IPS-20b (cell line): ENCODE measurements at regions not wholly inside any gene's neighbourhood (a gene's known extent, or its start where the extent isn't known, plus 50 kb on each side); places are given as distances from the start of the nearest gene placed in this dataset.
A peak's percentile ranks its signal among the peaks of the same experiment; 100 is the strongest.

Experiments used
- H3K27ac ChIP-seq: one replicate; pipeline ENCODE4 v1.5.1; 2013; ENCODE audit warnings: low read length
- H3K27me3 ChIP-seq: 2 replicates; pipeline ENCODE4 v1.6.1; 2013; ENCODE audit warnings: mild to moderate bottlenecking, low read length, inconsistent platforms; ENCODE audit not compliant: insufficient read depth
- H3K36me3 ChIP-seq: 2 replicates; pipeline ENCODE4 v1.6.1; 2013; ENCODE audit warnings: low read depth, mild to moderate bottlenecking, inconsistent platforms, low read length, moderate library complexity; ENCODE audit not compliant: insufficient read depth
- H3K4me1 ChIP-seq: 2 replicates; pipeline ENCODE4 v1.6.1; 2013; ENCODE audit warnings: mild to moderate bottlenecking, control low read depth, inconsistent platforms, low read length, moderate library complexity; ENCODE audit not compliant: insufficient read depth
- H3K4me3 ChIP-seq: 2 replicates; pipeline ENCODE4 v1.5.1; 2013; ENCODE audit warnings: mild to moderate bottlenecking, low read length, inconsistent platforms
- H3K9ac ChIP-seq: 2 replicates; pipeline ENCODE4 v1.6.1; 2013; ENCODE audit warnings: low read depth, mild to moderate bottlenecking, inconsistent platforms, low read length, moderate library complexity
- H3K9me3 ChIP-seq: 2 replicates; pipeline ENCODE4 v1.6.1; 2013; ENCODE audit warnings: mild to moderate bottlenecking, low read depth, low read length, inconsistent platforms; ENCODE audit not compliant: insufficient read depth

DNA sequence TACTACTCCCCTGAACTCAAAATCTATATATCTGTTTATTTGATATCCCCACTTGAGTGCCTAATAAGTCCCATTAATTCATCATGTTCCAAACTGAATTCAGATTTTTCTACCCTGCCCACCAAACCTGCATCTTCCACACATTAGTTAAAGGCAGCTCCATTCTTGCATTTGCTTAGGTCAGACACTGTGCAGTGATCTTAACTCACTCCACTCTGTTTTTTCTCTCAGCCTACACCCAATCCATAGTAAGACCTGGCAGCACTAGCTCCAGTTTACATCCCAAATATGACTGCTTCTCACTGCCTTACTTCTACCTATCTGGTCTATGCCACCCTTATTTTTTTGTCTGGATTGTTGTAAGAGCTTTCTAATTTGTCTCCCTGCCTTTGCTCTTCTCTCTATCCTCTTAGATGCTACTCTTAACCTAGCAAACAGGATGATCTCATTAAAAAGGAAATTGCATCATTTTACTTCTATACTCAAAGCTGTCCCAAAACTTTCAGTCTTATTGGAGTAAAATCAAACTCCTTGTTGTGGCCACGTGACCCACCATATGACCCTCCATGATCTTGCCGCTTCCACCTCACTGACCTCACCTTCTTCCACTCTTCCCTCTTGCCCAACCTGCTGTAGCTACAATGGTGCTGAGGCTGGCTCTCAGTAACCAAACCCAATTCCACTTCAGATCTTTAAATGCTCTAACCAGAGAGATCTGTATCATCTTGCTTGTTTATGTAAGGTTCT lies 274.9 kb upstream of the FANCL start:
- H3K27ac ChIP-seq, result no peak overlapping the region
- no peak overlapping the region for H3K4me3 ChIP-seq
- no peaks in the 10 kb centered on the region for H3K36me3 ChIP-seq

DNA sequence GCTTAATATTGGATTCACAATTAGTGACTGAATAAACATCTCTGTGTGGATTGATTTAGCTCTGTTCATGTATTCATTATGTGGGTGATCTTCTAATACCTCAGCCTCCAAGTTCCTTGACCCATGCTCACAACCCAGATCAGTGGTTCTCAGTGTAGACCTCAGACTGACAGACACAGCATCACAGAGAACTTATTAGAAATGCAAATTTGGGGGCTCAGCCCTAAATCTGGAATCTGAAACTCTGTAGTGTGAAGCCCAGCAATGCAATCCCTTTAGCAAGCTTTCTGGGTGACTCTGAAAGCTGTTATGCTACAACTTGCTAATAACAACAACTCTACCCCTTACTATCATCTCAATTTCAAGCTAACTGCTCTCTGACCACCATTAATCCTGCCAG lies 273.1 kb upstream of the FANCL start:
- Histone ChIP-seq H3K9me3 (no peaks in the 10 kb centered on the region), H3K27ac (no peak overlapping the region), H3K4me3 (no peak overlapping the region), H3K9ac (no peak overlapping the region), H3K36me3 (no peaks in the 10 kb centered on the region), H3K4me1 (peaks cover 22% of the 10 kb centered on the region; the same call in 1 of the 2 replicates), H3K27me3 (no peaks in the 10 kb centered on the region)

More for the DNA sequence above, 274.9 kb upstream of the FANCL start:
- H3K27me3 ChIP-seq, result no peaks in the 10 kb centered on the region
- H3K9ac ChIP-seq, result no peak overlapping the region
- peaks cover 34% of the 10 kb centered on the region; the same call in 1 of the 2 replicates for H3K4me1 ChIP-seq
- H3K9me3 ChIP-seq, result no peaks in the 10 kb centered on the region

DNA sequence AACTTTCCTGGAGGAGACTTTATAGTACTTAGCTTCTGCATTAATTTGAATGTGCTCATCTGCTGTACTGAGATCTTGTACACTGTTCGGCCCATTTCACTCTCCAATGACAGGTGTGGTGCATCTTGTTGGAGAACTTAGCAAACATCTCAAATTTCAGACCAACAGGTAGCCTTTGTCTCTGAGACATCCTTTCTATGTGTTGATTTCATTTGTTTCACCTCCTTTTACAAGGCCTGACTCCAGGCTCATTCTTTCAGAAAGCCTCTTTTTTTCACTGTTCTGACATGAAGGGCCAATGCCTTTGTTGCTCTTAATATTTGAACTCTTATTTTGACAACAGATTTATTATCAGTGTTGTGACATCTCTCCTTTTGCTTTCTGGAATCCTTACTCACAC lies 271.8 kb upstream of the FANCL start:
- H3K9ac ChIP-seq, result no peak overlapping the region
- peaks cover 25% of the 10 kb centered on the region; the same call in 1 of the 2 replicates for H3K4me1 ChIP-seq
- H3K36me3 ChIP-seq, result no peaks in the 10 kb centered on the region
- H3K27ac ChIP-seq, result no peak overlapping the region
- H3K27me3 ChIP-seq, result no peaks in the 10 kb centered on the region
- H3K4me3 ChIP-seq, result no peak overlapping the region
- H3K9me3 ChIP-seq, result no peaks in the 10 kb centered on the region

- H3K9ac ChIP-seq, result no peak overlapping the region
- peaks cover 8% of the 10 kb centered on the region; the same call in 1 of the 2 replicates for H3K4me1 ChIP-seq
- H3K36me3 ChIP-seq, result no peaks in the 10 kb centered on the region
- H3K4me3 ChIP-seq, result no peak overlapping the region
- no peak overlapping the region for H3K27ac ChIP-seq
- no peaks in the 10 kb centered on the region for H3K27me3 ChIP-seq
- H3K9me3 ChIP-seq, result no peaks in the 10 kb centered on the region
Measured at GRCh38 chr2:58508006-58508405, 266.9 kb upstream of the FANCL start.

GRCh38 chr2:58503918-58504317 lies 262.8 kb upstream of the FANCL start:
- Histone ChIP-seq H3K9me3 (no peaks in the 10 kb centered on the region), H3K4me3 (no peak overlapping the region), H3K27ac (no peak overlapping the region), H3K9ac (no peak overlapping the region), H3K4me1 (peaks cover 22% of the 10 kb centered on the region), H3K27me3 (no peaks in the 10 kb centered on the region), H3K36me3 (no peaks in the 10 kb centered on the region)

DNA sequence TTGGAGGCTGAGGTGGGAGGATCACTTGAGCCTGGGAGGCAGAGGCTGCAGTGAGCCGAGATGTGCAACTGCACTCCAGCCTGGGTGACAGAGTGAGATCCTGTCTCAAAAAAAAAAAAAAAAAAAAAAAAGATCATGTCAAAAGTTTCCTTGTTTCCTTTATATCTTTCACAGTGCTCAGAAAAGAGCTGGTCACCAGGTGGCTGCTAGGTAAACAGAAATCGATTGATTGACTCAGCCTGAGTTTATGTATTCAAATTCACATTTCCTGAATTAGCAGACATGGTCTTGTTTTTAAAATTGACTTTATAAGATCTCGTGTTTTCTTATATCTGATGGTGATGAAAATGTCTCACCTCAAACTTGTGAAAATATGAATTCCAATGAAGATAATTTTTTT lies 261.8 kb upstream of the FANCL start:
- Histone ChIP-seq H3K4me1 (peaks cover 22% of the 10 kb centered on the region), H3K36me3 (no peaks in the 10 kb centered on the region), H3K27ac (no peak overlapping the region), H3K27me3 (no peaks in the 10 kb centered on the region), H3K4me3 (no peak overlapping the region), H3K9ac (no peak overlapping the region), H3K9me3 (no peaks in the 10 kb centered on the region)

- H3K9me3 ChIP-seq, result no peaks in the 10 kb centered on the region
- peaks cover 34% of the 10 kb centered on the region for H3K4me1 ChIP-seq
- H3K9ac ChIP-seq, result no peak overlapping the region
- H3K36me3 ChIP-seq, result no peaks in the 10 kb centered on the region
- H3K27ac ChIP-seq, result no peak overlapping the region
- H3K27me3 ChIP-seq, result no peaks in the 10 kb centered on the region
- no peak overlapping the region for H3K4me3 ChIP-seq
Measured at GRCh38 chr2:58501371-58502160, 260.4 kb upstream of the FANCL start.

DNA sequence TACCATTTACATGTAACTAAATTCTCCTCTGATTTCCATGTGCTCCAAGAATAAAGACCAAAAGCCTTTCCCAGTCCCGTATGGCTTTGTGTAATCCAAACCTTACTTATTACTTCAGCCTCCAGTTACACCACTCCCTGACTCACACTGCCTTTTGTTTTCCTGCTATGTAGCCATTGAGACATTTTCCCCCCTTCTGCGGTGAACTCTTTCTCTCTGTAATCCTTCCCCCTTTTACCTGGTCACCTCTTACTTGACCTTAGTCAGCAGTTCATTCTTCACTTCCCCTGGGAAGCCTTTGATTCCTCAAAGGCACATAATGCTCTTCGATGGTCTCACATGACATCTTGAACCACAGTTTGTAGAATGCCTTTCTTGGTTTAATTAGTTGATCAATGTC lies 256.0 kb upstream of the FANCL start:
- peaks cover 58% of the 10 kb centered on the region for H3K4me1 ChIP-seq
- peak overlapping the region; percentile 57; the same call in 1 of the 2 replicates for H3K9ac ChIP-seq

GRCh38 chr2:58495806-58496205 lies 254.7 kb upstream of the FANCL start:
- H3K27ac ChIP-seq, result no peak overlapping the region

More for the DNA sequence above, 256.0 kb upstream of the FANCL start:
- no peaks in the 10 kb centered on the region for H3K36me3 ChIP-seq
- H3K27ac ChIP-seq, result peak overlapping the region; percentile 36
- peak overlapping the region; percentile 3; the same call in 1 of the 2 replicates for H3K4me3 ChIP-seq
- H3K27me3 ChIP-seq, result no peaks in the 10 kb centered on the region
- H3K9me3 ChIP-seq, result no peaks in the 10 kb centered on the region

GRCh38 chr2:58494071-58494501 lies 253.0 kb upstream of the FANCL start:
- H3K36me3 ChIP-seq, result no peaks in the 10 kb centered on the region
- no peaks in the 10 kb centered on the region for H3K9me3 ChIP-seq
- H3K4me3 ChIP-seq, result no peak overlapping the region
- H3K27ac ChIP-seq, result peak overlapping the region; percentile 5
- no peak overlapping the region; the same call in 1 of the 2 replicates for H3K9ac ChIP-seq
- peaks cover 38% of the 10 kb centered on the region for H3K4me1 ChIP-seq
- H3K27me3 ChIP-seq, result no peaks in the 10 kb centered on the region

More at GRCh38 chr2:58495806-58496205, 254.7 kb upstream of the FANCL start:
- Histone ChIP-seq H3K27me3 (no peaks in the 10 kb centered on the region), H3K9me3 (no peaks in the 10 kb centered on the region), H3K4me3 (no peak overlapping the region), H3K9ac (0 out of 2 replicates have a peak overlapping the region, but pooled peaks have one; percentile 15), H3K4me1 (peaks cover 49% of the 10 kb centered on the region), H3K36me3 (no peaks in the 10 kb centered on the region)

DNA sequence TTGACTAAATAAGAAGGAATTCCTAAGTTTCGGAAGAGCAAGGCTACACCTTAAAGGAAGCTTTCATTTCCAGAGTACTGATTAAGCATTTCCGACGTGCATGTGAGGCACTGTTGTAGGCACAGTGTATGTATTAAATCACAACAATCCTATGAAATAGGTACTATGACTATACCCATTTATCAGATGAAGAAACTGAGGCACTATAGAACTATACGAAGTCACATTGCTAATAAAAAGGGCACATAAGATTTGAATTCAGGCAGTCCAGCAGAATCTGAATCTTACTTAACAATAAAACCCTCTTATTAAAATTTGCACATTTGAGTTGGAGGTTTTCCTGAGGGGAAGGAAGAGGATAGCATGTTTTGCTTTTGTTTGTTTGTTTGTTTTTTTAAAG lies 243.5 kb upstream of the FANCL start:
- peaks cover under 1% of the 10 kb centered on the region; the same call in 1 of the 2 replicates for H3K4me1 ChIP-seq
- H3K36me3 ChIP-seq, result no peaks in the 10 kb centered on the region
- no peak overlapping the region for H3K4me3 ChIP-seq
- no peak overlapping the region for H3K27ac ChIP-seq
- H3K9ac ChIP-seq, result no peak overlapping the region
- peaks cover 4% of the 10 kb centered on the region; the same call in 1 of the 2 replicates for H3K27me3 ChIP-seq
- peaks cover 11% of the 10 kb centered on the region; the same call in 1 of the 2 replicates for H3K9me3 ChIP-seq
